GM12874 (cell line): ENCODE measurements at regions not wholly inside any gene's neighbourhood (a gene's known extent, or its start where the extent isn't known, plus 50 kb on each side); places are given as distances from the start of the nearest gene placed in this dataset.

Experiments used
- CTCF ChIP-seq: IDR thresholded peaks from 2 replicates; pipeline ENCODE4 v1.5.1; 2011; ENCODE audit warnings: low read depth, mild to moderate bottlenecking, control low read depth, low read length, moderate library complexity; ENCODE audit not compliant: insufficient read depth

DNA sequence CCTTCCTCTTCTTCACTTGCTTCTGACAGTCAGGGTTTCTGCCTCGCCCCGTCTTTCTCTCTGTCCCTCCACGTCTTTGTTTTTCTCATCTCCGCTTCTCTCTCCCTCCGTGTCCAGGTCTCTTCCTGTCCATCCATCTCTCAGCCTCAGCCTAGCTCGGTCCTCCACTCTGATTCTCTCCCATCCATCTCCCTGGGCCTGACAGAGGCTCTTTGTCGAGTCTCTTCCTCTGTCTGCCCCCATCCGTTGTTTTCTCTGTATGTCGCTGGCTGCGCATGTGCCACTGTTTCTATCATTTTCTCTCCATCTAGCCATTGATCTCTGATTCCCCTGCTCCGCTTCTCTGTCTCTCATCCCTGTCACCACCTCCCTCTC, 328.9 kb upstream of the TBX3 start:
- no peak for TF ChIP-seq CTCF

DNA sequence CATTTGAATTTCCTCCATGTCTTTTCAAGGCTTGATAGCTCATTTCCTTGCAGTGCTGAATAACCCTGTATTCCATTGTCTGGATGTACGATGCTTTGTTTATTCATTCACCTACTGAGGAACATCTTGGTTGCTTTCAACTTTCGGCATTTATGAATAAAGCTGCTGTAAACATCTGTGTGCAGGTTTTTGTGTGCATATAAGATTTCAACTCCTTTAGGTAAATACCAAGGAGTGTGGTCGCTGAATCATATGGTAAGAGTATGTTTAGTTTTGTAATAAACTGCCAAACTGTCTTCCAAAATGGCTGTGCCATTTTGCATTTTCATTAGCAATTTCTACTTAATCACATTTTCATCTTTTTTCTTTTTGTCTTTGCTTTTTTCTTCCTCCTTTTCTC, 327.7 kb upstream of the TBX3 start:
- no peak for TF ChIP-seq CTCF

DNA sequence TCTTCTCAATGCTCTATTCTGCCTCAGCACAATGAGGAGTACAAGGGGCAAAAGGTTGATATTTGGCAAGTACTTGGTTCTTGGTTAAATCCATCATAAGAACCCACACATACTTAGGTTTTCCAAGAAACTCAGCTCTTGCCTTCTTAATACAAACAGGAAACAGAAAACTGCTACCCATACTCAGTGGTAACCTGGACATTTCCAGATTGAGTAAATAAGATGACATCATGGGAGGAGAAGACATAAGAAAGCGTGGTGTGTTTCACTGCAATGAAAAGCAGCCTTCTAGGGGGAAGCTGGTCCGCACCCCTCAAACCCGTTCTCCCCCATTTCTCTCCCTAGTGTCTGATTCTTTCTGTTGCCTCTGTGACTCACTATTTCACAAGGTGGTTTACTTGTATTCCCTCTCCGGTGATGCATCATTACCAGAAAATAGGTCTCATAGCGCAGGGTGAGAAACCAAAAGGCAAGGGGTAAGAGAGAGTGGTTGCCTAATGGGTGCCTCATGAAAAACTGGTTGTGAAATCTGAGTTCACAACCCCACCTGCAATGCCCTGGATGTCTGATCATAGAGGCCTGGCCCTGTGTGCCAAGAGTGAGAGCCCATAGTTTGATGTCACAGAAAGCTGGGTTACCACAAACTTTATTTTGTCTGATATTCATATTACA, 326.5 kb upstream of the TBX3 start:
- no peak for TF ChIP-seq CTCF

DNA sequence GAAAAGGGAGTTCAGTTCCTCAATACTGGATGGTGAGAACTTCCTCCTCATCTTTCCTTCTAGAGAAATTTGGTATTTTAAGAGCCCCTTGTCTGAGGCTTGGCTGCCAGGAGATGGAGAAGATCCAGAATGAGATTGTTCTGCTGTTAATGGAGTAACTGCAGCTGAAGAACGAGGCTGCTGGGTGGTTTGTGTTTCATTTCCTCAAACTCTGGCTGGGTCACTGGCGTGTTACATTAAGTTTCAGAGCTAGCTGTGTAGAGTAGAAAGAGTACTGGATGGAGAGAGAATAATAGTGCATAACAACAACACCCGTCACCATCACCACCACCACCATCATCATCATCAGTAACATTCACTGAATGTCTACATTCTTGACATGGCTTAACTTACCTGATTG, 325.0 kb upstream of the TBX3 start:
- TF ChIP-seq CTCF, result no peak

DNA sequence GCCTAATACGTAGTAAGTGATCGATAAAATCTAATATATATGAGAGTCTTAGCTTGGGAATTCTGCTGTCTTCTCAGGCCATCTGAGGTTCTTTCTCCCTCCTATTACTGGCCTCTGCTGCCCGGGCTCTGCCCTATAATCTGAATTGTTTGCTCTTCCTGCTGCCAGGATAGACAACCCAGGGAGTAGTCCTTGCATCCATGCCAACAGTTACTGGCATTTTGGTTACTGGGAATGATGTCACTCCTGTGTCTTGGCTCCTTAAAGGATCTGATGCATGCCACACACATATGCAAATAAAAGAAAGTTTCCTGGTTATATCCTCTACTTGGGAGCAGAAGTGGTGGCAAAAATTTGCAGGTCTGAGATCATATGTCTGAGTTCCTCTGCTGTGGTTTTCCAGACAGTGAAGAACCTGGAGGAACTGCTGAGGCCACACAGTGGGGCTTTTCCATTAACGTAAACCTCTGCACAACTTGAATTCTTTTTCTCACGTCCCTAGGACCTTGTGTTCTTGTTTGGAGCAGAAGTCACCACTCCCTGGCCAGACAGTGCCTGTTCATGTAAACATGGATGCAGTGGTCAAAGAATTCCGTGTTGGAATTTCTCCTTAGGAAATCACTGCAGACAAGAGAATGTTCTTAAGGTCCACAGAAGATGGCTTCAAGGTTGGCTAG, 320.6 kb upstream of the TBX3 start:
- no peak for TF ChIP-seq CTCF

DNA sequence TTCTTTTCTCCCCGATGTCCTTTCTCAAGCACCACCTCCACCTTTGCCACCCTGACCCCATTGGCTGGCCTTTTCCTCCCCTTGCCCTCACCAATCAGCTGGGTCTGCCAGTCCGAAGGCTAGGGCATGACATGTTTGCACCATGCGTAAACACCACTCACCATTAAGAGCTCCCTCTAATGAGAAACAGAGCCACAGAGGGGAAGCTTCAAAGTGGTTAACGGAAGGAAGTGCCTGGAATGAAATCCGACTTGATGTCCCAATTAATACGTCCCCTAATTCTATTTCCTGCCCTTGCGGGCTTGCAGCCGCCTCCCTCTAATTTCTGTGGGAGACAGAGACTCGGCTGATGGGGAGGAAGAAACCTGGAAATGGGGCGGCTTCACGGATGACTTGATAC, 318.5 kb upstream of the TBX3 start:
- TF ChIP-seq CTCF, result no peak

- TF ChIP-seq CTCF, result no peak
These were observed 317.7 kb upstream of the TBX3 start for GRCh38 chr12:115001571-115002180.
